ENCODE measurements at regions not wholly inside any gene's neighbourhood (a gene's known extent, or its start where the extent isn't known, plus 50 kb on each side); places are given as distances from the start of the nearest gene placed in this dataset.

- TF ChIP-seq CTCF (IDR thresholded peaks at IDR 0.05) (no peak), POLR2A (IDR thresholded peaks at IDR 0.05) (no peak)
Observed at GRCh38 chr9:18362901-18363685, 110.9 kb upstream of the ADAMTSL1 start.

All from uterus (tissue), 2 donors.